DMS153 treated with DMSO at 0.1 percent for 48 hours (cell line): ENCODE measurements at regions not wholly inside any gene's neighbourhood (a gene's known extent, or its start where the extent isn't known, plus 50 kb on each side); places are given as distances from the start of the nearest gene placed in this dataset.

Source experiments
- DNase-seq: peaks from one replicate; lab custom pipeline; 2025; ENCODE audit not compliant: unreplicated experiment; lab: John Stamatoyannopoulos, UW

DNA sequence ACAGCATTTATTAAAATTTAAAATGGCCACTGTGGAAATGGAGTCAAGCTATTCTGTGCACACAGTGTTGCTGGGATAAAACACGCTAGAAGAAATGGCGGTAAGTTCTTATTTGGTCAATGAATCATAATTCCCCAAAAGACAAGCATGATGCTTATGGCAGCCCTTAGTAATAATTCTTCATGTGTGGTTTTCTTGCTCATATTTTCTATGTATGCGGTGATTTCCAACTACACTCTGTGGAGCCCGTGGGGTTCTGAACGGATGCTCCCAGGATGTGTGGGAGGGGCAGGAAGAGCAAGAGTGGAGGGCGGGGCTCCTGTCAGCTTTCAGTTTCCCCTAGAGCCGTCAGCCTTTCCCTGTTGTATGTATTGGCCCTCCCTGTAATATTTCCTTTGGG lies 91.7 kb upstream of the RMDN2 start:
- no peak for DNase-seq

DNA sequence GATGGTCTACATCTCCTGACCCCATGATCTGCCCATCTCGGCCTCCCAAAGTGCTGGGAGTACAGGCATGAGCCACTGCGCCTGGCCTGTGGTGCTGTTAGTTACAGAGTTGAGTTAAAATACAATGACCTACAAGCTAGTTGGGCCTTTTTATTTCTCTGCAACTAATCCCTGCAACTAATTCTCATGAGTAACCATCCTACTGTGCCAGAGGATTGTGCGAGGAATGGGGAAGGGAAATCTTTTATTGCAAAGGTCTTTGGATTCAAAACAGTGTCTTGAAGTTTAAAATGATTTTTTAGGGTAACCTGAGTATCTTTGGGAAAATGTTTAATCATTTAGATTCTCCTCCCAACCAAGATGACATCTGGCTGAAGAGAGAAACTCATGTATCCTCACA lies 88.8 kb upstream of the RMDN2 start:
- no peak for DNase-seq

DNA sequence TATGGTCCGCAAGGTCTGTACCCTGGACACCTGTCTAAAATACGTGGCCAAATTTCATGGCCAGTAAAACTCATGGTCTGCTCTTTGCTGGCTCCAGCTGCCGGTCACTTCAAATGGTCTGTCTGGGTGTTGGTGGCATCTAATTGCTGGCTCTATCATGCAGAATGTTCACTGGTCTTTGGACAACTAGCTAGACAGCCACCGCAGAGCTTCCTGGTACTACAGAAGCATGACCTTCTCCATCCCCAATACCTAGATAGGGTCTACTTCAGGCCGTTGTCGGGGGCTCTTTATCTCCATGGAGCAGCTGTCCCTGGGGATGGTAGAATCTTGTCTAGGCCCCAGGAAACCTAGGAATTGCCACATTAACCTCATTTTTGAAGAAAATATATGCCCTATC lies 88.4 kb upstream of the RMDN2 start:
- DNase-seq: no peak

DNA sequence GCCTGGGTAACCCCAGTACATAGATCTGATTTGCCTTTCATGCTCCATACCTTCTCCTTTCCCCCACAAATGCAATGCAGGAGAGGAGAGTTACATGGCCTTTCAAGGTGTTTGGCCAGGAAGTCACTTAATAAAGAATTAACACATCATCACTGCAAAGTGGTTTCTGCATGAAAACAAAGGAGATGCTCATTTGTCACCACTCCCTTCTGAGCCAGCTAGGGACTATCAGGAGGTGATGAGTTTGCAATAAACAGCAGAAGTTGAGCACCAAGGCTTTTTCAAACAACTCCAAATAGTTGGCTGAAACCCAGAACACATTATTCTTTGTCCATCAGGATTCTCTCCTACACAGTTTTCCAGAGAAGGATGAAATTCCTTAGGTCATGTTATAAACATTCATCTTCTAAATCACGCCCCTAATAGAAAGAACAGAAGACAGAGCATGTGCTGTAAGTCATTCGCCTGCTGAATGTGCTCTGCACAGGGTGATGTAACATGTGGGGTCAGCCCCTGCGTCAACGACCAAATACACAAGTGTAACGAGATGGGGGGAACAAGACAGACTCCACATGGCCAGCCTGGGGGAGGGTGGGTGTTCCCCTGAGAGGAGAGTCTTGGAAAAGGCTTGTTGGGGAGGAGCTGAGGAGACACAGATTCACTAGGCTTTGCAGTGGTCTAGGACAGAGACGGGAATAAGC lies 87.3 kb upstream of the RMDN2 start:
- DNase-seq: no peak

DNA sequence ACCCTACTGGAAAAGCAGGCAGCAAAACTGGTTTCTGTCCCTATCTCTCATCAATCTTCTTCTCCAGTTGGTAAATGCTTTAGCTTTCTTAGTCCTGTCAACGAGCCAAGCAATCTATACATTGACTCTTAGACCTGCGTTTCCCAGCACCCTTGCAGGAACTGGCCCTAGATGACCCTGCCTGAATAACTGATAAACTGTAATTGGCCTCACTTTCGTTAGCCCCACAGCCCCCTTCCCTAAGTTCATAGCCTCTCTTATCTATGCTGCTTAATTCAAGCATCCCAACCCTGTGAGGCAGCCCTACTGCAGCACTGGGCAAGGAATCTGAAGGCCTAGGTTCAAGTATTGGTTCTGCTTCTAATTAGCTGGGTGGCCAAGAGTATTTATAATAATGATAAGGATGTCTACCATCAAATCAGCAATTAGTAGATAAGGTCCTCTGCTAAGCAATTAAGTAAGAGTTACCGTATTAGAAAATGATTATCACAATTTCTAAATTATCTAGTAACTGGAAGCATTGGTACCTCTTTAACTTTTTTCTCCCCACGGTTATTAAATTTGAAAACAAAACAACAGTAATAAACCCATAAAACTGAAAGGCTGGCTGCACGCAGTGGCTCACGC lies 86.4 kb upstream of the RMDN2 start:
- DNase-seq: no peak

DNA sequence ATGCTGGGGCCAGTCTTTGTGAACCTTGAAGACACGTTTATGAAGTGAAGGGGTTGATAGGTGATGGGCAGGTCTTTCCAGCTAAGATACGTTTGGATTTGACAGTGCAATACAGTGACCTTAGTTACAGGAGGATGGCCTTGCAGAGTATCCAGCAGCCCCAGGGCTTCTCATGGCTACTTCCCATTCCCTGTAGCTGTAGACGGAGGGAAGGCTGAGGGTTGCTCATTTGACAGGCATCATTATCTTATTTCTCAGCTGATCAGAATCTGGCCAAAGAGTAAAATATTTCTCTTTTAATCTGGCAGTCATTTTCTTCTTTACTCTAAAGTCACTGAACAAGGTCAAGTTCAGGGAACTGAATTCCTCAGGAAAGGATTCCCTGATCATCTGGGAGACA lies 85.1 kb upstream of the RMDN2 start:
- no peak for DNase-seq

DNA sequence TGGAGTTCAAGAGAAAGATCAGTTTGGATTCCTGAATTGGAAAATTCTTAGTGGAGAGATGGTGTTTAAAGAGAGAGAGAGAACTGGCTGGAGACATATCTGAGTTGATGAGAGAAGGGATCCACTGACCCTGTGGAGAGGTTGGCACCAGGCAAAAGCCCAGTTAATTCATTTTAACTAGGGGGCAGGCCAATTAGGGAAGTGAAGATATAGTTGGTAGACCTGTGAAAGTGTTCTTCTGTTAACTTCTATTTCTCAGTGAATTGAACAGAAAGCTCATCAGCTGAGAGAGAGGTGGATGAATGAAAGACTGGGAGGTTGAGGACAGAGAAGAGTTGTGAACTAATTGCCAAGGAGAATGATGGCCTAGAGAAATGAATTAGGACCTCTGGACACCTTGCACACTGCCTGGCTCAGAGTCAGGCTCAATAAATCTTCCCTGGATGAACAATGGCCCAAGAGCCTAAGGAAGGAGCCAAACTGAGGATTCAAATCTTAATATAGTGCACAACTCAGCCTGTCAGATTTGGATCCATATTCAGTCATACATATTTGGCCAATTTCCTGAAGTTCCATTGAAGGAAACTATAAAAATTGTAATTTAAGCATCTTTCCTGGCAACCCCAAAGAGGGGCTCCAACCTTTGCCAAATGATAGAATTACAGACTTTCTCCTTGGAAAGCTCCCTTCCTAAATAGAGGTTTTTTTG lies 82.2 kb upstream of the RMDN2 start:
- DNase-seq: no peak

DNA sequence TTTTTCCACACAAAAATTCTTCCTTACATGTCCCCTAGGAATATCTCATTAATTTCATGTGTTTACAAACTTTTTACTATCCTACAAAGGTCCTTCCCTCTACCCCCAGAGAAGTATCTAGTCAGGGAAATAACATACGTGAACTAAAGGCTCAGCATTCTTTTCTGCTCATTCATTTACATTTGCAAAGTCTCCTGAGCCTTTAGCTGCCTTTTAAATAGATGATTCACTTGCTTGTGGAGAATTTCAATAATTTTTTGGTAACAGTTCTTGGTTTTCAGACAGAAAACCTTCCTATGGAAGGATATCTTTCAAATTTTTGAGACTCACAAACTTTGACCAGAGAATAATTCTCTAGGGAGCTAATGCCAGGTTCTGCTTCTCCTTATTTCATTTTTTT lies 81.5 kb upstream of the RMDN2 start:
- DNase-seq: no peak

DNA sequence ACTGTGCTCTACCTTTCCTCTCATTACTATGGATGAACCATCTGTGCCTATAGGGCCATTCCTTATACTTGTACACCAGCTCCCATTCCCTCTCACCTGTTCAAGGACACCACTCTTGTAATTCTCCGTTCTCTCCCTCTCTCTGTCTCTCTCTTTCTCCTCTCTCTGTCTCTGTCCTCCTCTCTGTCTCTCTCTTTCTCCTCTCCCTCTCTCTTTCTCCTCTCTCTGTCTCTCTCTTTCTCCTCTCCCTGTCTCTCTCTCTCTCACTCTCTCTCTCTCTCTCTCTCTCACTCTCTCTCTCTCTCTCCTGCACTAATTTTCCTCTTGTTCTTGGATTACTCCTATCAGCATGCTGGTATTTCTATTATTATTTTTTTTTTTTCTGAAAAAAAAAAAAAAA lies 78.9 kb upstream of the RMDN2 start:
- DNase-seq: no peak

DNA sequence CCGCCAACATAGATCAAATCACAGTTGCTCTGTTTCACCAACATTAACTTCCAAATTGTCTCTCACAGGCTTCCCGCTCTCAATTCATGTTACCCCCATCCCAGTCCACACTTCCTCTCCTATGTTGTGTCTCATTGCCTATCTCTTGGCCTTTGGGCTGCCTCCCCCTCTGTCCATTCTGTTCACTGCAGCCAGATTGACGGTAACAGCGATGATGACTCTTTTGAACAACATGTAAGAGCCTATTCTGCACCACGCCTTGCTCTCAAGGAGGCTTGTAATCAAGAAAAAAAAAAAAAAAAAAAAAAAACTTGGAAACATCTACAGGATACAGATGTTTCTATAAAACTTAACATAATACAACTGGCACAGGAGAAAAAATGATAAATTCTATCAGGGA lies 77.3 kb upstream of the RMDN2 start:
- DNase-seq: no peak

DNA sequence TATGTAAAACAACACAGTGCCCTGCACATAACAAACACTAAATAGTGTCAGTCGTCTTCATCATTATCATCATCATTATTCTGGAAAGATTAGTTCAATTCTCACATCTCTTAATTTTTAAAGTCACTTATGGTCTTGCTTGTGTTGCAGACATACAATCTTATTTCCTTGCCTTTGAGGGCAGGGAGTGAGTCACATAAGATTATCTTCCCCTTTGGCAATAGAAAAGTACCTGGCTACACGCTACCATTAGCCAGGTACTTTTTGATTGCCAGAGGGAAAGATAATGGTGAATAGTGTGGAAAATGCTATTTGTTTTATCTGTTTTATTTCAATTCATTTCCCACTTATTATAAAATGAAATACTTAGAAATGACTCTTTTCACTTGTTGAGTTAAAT lies 76.6 kb upstream of the RMDN2 start:
- DNase-seq: no peak

DNA sequence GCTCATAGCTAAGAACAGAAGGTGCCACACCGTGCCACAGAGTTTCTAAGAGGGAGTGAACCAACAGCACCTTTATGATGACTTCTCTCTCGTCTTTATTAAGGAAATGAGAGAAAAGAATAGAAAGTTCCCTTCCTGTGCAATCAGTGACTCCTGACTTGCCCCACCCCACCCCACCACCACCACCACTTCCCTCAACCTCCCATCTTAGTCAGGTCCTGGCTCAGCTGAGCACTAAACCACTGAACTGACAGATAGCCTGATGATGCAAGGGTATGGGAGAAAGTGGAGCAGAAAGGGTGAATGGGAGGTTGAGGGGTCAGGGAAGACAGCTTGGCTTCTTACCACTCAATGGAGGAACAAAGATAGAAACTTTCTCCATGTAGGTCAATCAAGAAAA lies 75.2 kb upstream of the RMDN2 start:
- DNase-seq: no peak

DNA sequence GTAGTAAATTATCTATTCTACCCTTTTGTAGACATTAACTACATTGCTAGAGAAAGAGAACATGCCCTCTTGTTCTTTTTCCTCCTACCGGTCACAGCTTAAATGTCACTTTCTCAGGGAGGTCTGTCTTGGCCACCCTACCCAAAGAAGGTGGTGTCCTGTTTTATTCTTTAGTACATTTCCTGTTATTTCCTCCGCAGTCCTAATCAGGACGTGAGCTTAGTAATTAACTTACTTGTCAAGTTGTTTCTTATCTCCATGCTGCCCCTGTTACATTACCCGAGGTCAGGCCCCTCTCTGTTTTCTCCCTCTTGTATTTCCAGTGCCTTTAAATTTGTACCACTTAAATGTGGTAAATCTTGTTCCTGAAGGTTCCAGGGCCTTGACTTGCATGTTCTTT lies 73.7 kb upstream of the RMDN2 start:
- DNase-seq: no peak

DNA sequence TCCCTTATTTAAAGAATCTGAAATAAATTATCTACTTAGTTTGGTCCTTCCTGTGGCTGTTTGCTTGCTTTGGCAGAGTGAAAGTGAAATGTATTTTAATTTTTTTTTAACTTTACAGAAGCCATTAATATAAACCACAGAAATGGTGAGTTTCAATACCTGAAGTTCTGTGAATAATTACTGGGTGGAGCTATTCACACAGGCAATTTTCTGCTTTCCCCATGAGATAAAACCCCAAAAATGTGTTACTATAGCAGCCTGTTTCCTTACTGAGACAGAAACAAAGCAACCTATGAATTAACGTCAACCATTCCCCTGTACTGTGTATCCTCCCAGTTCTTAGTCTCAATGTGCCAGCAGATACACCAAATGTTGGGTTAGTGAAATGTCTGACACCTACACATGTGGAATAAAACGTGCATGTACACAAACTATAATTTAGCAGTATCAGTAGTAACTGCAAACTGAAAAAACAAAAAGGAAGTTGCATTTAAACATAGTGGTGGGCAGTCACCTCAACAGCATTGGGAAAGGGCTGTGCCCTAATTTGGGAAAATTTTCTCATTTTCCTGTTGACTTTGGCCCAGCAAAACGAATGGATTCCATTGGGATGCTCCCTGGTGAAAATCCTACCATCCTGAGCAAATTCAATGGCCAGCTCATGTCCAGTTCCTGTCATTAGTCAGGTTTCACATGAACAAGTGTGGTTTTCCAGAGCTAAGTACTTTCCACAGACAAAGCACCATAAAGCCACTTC lies 73.1 kb upstream of the RMDN2 start:
- DNase-seq: no peak

DNA sequence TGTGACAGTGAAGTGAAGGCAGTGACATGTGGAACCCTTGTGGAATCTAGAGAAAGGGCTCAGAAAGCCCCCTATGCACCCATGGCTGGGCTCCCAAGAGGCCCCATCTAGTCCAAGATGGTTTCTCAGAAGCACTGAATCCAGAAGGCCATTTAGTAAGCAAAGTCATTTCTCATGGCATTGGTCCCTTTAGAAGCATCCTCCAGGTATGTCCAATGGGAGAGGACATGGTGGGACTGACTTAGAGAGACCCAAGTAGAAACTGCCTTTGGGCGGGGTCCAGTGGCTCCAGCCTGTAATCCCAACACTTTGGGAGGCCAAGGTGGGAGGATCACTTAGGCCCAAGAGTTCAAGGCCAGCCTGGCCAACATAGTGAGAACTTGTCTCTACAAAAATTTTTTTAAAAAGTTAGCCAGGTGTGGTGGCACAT lies 72.5 kb upstream of the RMDN2 start:
- no peak for DNase-seq

DNA sequence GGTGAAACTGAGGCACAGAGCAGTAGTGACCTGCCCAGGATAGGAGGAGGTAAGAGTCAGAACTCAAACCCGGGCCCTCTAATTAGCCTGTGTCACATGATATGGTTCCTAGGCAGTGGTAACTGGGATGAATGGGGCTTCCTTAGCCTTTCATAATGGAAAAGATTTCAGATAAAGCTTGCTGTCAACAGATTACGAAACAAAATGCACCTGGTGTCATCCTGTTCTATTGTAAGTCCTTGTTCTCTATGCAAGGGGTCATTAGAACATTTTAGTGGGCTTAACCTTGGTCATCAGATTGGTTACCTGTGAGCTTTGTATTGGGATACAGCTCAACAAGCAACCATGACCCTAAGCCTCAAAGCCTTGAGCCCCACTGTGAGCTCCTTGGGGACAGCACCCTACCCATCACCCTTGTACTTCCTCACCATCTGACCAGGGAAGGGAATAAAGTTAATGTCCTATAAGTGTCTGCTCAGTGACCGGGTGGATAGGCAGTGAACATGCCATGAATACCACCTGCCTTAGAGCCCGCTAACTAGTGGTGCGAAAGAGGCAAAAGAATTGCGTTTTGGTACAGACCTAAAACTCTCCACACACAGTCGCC lies 70.3 kb upstream of the RMDN2 start:
- DNase-seq: no peak

DNA sequence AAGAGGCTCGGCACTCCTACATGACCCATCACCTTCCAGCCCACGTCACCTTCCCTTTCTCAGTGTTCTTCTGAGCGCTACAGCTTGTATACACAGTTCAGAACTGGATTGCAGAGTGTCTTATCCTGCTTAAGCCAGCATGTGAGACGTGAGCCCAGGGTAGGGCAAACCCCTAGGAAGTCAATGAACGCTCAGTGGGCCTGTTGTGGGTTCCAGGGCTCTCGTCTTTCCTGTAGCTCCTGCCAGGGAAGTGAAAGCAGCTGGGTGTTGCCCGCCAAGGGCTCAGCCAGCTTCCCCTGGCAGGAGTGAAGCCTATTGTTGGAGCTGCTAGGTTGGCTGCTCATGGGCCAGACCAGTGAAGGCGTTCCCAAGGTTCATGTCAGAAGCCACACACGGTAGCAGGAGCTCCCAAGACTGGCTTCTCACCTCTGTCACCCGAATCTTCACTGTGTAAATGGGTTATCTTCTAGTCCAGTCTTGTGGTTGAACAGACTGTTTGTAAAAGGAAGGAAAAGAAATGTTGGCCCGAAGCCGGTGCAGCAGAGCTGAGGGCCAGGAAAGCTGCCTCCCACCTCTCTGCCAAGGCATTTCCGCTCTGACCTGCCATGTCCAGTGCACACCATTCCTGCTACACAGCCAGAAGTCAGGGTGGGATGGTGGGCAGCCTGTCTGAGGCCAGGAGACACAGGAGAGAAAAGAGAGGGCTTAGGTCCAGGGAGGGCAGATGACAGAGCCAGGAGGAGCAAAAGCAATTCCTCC lies 69.6 kb upstream of the RMDN2 start:
- DNase-seq: no peak

DNA sequence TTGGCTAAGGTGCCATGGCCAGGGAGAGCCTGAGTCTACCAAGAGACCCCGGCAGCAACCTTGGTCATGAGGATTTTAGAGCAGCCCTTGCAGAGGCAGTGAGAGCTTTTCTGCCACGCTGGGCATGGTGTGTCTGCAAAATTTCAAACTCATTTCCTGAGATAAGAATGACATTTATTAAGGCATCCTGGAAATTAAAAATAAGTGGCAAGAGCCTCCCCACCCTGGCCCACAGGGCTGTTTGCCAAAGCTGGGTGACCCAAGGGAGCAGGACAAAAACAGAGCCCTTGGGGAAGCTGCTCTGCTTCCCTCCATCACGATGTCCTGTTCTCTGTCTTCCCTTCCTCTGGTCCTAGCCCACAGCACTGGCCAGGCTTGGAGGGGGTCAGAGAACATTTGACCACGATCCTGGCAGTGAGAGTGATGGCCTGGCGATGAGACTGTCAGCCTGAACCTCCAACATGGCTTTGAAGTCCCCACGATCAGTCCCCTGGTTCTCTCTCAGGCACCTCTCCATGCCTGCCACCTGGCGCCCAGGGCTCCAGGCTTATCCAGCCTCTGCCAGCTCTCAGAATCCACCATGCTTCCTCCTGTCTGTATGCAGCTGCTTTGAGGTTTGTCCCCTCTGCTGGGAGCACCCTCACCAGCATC lies 68.9 kb upstream of the RMDN2 start:
- no peak for DNase-seq

DNA sequence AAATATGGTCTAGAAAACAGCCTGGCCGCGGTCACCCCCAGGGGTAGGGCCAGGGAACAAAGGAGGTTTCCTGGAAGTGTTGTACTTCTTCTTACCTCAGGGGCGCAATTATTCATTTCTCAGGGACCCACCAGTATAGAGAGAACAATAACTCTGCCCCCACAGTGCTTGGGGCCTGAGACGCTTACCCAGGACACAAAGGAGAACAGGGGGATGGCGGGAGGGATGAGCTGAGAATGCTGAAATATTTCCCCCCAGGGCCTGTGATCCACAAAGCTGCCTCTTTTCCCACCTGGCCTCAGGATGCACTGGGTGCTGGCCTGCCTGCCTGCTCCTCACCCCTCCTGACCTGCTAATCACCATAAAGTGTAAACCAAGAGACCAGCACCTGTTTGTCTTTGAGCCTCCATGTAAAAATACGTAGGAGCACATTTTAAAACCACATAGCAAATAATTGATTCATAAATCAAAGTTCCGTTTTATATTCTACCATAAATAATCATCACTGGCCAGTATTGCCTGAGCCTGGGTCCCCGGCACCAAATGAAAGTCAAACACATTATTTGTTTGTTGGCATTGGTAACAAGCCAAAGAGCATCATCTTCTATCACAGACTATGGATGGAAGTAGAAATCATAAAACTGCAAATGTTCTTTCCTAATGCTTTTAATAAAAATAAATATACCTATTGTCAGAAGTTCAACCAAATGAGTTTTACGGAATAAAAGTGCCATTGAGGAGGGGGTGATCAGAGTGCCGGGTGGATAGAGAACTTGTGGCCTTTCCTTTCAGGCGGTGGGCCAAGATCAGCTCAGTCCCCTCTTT lies 67.3 kb upstream of the RMDN2 start:
- no peak for DNase-seq
